Daoy (cell line): ENCODE measurements at regions not wholly inside any gene's neighbourhood (a gene's known extent, or its start where the extent isn't known, plus 50 kb on each side); places are given as distances from the start of the nearest gene placed in this dataset.

Source experiments
- DNase-seq: peaks from one replicate; pipeline ENCODE4 v3.0.0-alpha.2; 2015; ENCODE audit warnings: low read depth

DNA sequence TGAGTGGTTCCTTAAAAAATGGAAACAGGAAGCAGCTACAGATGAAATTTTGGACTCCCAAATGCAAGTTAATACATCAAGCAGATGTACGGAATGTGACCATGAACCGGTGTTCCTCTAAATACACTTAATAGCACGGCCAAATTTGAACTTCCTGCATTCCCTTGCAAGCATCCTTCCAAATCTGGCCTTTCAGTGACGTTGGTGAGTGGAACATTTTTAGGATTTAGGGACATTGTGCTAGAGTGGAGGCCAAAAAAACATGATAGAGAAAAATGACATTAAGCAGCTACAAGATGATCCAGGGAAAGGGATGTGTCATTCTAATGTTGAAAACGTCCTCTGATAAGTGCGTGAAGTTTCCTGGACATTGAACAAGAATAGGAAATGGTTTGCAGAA is 62.1 kb downstream of the CTAGE1 start:
- DNase-seq = no peak

DNA sequence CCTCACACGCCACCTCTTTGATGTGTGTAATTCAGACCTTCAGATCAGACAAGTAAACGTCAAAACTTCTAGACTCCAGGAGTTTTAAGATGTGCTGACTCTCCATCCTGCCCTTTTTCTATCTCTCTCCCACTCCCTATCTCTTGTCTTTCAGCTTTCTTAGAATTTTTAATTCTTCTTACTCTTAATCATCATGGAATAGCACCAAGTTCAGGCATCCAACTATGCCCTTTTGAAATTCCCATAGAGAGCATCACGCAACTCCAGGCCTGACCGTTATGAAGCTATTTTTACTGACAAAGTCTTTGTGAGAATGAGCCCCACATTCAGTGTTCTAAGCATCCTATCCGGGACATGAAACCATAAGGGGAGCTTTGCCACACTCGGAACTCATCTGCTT is 62.6 kb downstream of the CTAGE1 start:
- DNase-seq = no peak

DNA sequence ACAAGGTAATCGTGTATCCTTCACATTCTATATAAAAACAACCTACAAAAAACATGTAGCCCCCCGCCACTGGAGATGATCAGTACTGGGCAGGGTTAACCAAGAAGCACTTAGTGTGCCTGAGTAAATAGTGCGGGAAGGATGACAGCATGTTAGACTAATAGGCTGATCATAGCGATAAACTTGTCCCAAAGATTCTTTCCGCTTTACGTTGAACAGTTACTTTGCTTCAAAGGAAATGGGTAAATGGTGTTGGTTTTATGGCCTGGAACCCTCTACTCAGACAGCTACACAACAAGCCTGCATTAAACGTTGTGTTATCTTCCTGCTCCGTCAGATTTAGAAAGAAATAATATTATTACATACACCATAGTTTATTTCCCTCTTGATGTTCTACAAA is 67.7 kb downstream of the CTAGE1 start:
- no peak for DNase-seq

DNA sequence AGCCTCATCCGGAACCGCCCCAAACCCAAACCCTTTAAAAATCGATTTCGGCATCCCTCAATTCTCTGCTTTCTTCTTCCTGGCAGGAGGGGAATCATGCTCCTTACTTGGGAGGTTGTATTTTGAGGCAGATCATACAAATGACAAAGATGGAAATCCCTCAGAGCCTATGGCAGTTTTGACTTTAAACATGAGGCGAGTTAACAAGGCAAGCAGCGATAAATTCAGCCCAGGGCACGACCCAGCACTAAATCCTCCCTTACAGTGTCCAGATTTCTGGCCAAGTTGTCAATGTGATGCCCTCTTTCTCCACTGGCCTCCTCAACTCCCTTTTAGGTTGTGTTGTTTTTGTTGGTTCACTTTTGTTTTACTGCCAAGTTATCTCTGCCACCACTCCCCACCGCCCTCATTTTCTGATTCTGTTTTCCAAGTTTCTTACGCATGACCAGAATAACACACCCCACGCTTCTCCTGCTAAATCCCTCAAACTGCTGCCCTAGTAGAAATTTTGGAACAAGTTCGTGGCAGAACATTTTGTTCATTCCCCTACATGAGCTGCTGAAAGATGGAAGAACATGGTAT is 68.3 kb downstream of the CTAGE1 start:
- DNase-seq = no peak

DNA sequence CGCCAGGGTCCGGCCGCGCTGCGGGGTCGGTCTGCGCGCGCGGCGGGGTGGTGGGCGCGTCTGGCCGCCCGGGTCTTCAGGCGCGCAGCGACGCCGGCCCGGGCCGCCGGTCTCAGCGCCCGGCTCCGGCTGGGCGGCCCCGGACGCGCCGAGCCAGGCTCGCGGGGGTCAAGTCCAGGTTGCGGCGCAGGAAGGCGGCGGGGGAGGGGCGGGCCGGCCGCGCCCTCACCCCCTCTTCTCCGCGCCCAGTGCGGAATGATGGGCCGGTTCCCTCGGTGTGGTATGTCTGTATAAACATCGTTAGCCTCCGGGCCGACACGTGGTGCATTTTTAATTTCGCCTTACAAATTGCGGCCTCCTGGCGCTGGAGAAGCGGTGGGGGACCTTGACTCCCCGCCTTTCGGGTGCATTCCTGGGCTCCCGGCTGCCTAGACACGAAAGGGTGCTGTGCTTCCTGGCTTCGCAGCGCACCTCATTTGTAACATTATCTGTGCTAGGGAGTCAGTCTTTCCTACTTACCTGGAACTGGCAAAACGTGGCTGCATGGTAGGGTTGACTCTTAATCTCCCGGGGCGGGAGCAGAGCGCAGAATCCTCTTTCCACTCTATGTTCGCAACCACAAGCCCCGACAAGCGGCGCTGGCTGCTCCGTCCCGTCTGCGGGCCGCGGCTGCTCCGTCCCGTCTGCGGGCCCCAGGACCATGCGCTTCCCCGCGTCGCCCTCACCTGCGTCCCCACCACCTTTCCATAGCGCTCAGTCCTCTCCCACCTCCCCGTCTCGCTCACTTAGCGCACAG is 69.0 kb downstream of the CTAGE1 start:
- DNase-seq = peak; percentile 79

DNA sequence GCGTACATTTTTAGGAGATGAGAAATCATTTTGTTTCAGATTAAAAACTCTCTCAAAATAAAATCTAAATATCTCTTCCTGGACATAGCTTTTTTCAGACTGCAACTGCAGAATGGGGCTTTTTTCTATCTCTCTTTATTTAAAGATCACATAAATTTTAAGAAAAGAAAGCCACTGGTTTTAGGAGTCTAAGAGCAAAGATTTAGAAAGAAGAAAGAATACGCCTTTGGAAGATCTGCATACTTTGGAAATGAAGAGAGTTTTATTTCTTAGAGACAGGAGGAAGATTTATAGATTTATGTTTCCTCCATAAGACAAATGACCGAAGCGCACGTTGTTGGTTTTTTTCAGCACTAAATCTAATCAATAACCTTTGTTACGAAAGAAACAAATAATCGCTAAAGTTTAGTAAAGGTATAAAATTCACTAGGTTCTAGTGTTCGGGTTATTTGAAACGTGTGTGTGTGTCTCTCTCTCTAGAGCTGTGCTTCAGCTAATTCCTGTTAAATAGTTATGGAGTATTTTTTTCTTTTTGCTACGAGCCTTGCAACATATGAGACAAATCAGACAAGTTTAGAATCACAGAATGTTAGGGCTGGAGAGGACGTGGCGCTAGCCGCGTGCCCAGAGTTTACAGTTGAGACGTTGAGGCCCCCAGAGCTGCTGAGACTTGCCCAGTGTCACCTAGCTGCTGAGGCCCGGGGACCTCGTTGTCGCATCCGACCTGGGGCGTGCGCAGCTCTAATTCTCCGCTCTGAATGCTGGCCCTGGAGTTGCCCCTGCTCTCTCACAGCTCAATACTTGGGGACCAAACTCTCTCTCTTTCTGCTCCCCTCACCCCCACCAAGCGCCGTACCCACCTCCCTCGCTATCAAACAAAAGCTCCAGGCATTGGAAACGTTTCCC is 69.9 kb downstream of the CTAGE1 start:
- peak; percentile 33 for DNase-seq

DNA sequence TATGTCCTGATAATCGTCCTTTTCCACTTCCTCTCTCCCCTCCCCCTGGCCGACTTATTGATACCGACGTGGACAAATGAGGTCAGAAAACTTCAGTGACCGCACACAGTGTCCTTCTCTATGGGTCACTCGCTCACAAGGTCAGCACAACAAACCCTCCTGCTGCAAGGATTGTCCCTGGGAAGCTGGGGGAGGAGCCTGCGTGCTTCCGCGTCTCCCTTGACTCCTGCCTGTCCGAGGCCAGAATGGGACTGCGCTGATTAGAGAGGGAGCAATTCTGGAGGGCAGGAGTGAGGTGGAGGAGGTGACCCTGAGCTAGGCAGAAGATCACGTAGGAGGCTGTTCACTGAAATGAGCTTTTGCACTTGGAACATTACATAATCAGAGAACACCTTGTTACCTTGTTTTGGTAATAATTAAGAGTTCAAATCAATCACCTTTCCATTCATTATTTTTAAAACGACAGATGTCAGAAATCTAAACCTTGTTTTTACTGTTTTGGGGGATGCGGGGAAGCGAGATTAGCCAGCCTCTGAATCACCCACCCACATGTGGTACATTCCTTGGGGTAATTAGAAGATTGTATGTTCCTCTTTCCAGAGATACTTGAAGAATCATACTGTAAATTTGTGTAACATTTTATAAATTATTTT is 70.6 kb downstream of the CTAGE1 start:
- peak; percentile 67 for DNase-seq

DNA sequence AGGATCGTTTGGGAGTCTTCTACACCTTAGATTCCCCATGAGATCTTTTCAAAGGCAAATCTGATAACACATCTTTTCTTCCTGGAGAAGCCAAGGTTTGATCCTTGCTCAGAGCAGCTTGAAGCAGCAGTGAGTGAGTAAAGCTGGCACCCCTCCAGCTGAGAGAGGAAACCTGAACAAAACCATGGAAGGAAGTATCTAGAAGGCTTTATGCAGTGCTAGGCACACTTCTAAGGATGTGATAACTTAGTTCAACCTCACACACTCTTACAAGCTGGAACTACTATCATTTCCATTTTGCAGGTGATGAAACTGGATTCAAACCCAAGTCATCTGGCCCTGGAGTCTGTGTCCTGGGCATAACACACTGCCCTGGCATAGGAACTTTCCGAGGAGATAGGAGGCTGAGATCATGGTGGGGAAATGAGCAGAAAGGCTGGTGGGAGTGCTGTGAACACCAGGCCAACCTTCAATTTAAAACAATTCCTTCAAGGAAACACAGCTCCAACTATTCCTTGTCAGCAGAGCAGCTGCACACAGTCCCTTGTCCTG is 71.2 kb downstream of the CTAGE1 start:
- DNase-seq = peak; percentile 83

DNA sequence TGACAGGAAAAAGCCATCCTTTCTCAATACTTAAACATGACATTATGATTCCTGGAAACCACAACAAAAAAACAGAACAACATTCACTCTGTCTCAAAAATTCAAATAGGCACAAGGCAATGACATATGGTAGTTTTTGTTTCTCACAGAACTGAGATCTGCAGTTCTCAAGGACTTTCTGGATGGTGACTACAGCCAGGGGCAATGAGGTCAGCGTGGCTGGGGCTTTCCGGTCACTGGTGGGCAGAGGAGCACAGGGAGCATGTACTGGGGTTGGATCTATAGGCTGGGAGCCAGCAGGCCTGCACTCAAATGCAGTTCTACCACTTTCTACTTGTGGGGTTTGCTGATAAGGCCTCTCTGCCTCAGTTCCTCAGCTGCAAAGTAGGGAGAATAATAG is 72.0 kb downstream of the CTAGE1 start:
- DNase-seq = no peak

DNA sequence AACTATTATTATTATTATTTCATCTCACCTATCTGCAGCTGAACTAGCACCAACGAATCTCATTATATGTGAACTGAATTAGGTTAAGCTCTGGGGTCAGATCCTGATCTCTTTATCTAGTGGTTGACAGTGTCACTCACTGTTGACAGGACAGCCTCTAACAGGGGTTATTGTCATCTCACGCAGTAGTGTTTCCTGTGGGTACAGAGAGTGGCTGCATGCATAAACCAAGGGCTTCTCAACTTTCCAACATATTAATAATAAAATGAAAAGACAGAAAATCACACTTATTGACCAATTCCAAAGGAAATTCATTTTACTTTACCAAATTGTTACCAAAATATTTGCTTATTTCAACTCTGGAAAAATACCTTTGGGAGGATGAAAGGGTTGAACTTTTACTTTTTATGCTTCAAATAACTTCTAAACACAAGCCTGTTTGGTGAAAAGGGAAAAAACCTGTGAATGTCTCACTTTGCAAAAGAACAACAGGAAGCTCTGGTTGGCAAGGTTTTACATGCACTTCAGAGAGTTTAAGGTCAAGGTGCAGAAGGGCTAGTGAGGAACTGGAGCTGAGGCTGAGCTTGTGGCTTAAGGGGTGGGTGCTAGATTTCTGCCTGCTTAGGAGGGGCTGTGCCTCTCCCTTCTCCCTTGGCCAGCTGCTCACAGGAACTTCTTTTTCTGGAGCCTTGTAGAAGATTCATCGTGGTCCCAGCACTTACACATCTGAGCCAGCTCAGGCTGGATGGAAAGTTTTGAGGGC is 72.6 kb downstream of the CTAGE1 start:
- DNase-seq = no peak

DNA sequence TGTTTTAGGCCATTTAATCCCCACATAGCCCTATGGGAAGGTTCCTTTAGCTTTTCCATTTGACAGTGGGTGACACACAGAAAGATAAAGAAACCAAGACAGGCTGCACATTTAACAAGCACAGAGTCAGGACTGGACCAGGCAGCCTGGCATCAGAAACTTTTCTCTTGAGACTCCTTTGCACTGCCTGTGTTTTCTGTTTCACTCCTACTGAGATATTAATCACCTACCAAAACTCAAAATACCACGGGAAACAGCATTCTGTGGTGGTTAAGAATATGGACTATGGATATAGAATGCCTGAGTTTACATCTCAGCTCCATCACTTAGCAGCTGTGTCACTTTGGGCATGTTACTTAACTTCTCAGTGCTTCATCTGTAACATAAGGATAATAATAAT is 73.3 kb downstream of the CTAGE1 start:
- no peak for DNase-seq

DNA sequence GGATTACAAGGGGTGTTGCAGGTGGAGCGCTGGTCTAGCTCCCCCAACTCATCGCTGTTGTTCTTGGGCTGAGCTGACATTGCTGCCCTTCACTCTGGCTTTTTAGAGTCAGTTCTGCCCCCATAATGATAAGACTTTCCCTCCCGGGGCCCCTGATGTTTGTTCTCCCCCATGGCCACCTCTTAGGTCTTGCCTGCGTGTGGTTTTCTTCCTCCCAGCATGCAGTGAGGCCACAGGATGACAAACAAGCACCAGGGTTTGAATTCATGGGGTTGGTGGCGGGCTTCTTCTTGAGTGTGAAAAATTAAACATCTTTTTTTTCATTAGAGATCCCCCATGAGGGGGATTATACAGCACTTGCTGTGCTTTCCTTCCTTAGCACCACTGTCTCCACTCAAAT is 74.1 kb downstream of the CTAGE1 start:
- no peak for DNase-seq

DNA sequence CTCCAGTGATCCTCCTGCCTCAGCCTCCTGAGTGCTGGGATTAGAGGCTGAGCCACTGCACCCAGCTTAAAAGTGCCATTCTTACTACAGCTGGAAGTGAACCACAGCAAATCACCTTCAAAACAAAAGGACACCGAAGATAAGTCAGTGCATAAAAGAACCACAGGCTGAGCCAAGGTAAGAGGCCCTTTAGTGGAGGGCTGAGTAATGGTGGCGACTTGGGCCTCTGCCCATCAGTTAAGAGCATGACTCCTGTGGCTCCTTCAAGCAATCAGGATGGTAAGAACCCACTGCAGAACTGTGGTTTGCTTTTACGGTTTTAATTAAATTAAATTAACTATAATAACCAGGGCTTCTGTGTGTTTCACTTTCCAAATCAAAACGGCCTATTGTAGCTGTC is 75.1 kb downstream of the CTAGE1 start:
- DNase-seq = peak; percentile 93

DNA sequence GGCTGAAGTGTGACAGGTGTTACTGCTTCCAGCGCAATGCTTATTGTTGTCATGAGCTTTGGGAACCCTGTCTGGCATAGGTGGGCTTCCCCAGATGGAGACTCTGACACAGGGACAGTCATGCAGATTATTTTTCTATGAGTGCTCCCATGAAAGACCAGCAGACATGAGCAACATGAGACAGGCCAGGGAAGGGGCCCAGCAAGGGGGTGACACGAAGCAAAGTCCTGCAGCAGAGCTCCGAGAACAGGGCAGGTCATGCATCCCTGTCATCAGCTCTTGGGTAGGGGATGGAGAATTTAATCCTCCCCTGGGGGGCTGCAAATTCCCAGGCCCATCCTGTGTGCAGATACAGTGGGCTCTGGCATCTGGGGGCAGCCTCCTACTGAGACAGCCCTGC is 77.4 kb downstream of the CTAGE1 start:
- DNase-seq = no peak

DNA sequence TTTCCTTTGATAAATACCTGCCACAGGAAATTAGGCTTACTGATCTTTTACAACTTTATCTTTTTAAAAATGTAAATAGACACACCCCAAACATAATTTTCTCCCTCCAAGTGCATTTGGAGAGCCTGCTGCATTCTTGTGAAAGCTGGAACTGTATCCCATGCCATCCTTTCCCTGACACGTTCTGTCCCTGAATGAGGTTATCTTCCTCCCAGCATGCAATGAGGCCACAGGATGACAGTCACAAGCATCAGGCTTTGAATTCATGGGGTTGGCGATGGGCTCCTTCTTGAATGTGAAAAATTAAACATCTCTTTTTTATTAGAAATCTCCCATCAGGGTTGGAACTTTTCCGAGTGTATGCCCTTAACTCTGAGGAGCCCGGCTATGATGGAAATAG is 77.8 kb downstream of the CTAGE1 start:
- no peak for DNase-seq

DNA sequence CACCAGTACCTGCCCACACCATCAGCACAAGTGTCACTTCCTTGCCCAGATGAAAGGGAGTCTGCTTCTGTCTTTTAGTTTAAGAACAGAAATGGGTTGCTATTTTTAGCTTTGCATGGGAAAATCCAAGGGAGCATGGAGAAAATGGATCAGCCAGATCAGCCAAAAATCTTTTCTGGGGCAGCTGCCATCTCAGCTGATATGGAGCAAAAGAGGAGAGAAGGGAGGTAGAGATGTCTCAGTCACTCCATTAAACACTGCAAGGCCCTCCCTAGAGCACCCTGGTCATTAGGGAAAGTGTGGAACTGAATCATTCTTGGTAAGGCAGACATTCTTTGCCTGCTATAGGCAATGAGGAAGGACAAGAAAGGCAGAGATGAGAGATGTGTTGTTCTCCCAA is 79.9 kb downstream of the CTAGE1 start:
- DNase-seq = no peak

DNA sequence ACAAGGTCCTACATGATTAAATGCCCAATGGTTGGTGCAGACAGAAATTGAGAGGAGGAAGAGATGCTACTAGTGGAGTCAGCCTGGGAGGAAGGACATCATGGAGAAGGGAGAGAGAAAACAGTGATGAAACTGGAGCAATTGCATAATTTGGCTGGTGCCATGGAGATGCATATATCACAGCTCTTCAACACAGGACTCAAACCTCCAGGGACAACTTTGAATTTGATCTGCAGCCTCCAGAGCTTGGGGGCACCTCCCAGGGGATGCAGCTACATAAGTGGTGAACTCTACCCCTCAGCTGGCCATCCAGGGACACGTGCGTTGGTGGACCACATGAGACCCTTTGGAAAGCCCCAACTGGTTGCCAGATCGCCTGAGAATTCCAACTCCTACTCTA is 80.4 kb downstream of the CTAGE1 start:
- no peak for DNase-seq

DNA sequence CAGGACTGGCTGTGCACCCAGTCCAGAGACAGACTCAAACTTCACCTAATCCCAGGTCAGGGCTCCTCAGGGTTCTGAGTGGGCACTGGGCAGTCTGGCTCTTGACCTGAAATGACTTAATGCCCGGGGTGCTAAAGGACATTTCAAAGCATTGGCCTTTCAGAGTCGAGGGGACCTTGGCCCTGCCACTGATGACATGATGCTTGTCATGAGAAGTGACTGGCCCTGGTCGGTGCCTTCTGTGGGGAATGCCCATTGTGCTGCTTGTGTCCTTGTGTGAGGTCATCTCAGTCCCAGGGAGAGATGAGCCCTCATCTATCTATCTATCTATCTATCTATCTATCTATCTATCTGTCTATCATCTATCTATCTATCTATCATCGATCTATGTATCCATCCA is 81.3 kb downstream of the CTAGE1 start:
- no peak for DNase-seq

DNA sequence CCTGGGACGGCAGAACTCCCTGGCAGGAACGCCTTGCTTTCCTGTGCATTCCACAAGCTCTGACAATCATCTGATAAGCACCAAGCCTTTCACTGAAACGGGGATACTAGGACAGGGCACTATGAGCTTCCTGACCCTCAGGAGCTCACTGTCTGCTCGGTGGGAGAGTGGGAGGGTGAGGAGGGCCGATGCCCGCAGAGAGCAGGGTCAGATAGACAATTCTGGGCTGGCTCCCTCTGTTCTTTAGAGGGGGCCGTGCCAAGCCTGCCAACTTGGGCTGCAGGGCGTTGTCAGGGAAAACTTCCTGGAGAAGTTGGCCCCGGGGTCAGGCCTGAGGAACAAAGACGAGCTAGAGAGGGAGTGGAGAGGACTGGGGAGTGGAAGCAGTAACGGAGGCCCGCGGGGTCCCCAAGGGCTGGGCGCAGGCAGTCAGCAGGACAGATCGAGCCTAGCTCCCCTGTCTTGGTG is 82.0 kb downstream of the CTAGE1 start:
- no peak for DNase-seq

DNA sequence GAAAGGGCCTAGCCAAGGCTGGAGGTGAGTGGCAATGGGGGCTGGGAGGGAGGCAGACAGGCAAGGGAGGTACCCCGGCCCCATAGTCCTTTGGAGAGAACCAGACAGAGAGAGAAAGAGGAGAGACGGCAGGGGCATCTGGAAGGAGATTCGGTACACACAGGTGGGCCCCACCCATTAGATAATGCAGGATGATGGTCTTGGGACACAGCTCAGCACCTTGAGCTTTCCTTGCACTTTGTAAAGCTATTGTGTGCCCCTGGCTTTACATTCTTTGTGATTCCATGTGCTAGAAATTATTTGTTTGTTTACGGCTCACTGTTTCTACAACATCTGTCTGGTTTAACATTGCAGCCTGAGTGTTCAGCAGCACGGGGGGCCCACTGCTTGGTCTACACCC is 83.1 kb downstream of the CTAGE1 start:
- DNase-seq = no peak

DNA sequence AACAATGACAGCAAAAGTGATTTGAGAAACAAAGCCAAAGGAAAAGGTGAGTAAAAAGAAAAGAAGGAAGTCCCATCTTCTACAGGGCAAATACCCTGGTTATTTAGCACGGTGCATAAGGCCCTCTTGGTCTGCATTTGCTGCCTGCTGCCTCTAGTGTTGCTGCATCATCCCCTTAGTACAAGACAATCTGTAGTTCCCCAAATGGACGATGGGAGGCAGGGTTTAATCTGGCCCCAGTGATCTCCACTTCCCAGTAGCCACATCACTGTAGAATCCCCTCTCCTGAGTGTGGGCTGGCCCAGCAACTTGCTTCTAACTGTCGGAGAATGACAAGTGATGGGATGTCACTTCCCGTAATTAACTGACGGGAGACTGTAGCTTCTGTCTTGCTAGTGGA is 85.1 kb downstream of the CTAGE1 start:
- no peak for DNase-seq
